CMK (cell line): ENCODE measurements at regions not wholly inside any gene's neighbourhood (a gene's known extent, or its start where the extent isn't known, plus 50 kb on each side); places are given as distances from the start of the nearest gene placed in this dataset.
A peak's percentile ranks its signal among the peaks of the same experiment; 100 is the strongest.
"Not testable (repeated sequence)": the region's sequence is repeated elsewhere in the genome, so short reads cannot be mapped to it uniquely, and the experiment has no call there.

ENCODE experiments used
- DNase-seq: peaks from one replicate; pipeline ENCODE4 v3.0.0-alpha.2; 2010; ENCODE audit warnings: low read depth

GRCh38 chr21:14008436-14008835 lies 202.3 kb downstream of the LIPI start:
- not testable (repeated sequence) for DNase-seq

DNA sequence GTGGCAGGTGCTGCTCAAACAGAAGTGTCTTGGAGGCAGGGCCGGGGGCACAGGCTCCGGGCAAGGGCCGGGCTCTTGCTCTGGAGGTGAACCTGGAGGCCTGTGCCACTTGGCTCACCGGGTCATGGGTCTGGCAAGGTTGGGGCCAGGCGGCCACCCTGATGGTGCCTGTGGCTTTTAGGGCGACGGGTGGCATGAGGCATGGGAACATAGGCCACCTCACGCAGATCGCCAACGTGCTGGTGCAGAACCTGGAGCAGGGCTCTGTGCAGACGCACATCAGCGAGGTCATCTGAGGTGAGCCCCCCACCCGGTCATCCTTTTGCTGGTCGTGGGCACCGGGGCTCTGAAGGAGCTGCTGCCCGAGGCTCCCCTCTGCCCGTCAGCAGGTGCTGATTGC lies 202.7 kb downstream of the LIPI start:
- not testable (repeated sequence) for DNase-seq

DNA sequence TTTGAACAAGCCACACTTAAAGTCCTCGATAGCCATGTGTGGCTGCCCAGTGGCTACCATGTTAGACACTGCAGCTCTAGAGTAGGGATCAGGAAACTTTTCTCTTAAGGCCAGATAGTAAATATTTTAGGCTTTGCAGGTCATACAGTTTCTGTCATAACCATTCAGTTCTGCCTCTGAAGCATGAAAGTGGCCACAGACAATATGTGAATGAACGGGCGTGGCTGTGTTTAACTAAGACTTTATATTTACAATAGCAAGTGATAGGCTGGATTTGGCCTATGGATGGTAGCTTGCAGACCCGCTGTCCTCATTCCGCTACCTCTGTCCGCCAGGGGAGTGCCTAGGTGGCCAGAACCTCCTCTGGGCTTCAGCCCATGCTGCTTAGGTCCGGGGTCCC lies 204.6 kb downstream of the LIPI start:
- DNase-seq = not testable (repeated sequence)

DNA sequence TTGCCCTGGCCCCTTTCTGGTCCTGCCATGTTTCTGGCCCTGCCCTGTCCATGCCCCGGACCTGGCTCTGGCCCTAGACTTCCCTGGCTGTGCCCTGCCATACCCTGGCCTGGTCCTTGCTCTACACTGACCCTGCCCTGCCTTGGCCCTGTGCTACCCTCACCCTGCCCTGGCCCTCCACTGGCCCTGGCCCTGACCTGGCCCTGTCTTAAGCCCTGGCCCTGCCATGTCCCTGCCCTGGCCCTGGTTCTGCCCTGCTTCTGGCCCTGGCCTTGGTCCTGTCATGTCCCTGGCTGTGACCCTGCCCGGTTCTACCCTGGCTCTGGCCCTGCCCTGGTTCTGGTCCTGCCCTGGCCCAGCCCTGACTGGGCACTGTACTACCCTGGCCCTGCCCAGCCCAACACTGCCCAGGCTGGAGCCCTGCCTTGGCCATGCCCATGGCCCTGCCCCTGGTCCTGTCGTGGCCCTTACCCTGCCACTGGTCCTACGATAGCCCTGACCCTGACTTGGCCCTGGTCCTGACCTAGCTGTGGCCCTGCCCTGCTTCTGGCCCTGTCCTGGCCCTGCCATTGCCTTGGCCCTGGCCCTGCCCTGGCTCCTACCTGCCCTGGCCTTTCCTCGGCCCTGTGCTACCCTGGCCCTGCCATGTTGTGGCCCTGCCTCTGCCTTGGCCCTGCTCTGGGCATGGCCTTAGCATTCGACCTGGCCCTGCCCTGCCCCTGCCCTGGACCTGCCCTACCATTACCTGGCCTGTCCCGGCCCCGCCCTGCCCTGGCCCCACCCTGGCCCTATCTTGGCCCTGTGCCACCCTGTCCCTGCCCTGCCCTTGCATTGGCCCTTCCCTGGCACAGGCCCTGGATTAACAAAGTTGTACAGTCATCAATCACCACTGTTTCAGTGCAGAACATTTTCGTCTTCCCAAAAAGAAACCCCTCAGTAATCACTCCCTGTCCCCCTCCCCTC lies 223.5 kb downstream of the LIPI start:
- DNase-seq = not testable (repeated sequence)

DNA sequence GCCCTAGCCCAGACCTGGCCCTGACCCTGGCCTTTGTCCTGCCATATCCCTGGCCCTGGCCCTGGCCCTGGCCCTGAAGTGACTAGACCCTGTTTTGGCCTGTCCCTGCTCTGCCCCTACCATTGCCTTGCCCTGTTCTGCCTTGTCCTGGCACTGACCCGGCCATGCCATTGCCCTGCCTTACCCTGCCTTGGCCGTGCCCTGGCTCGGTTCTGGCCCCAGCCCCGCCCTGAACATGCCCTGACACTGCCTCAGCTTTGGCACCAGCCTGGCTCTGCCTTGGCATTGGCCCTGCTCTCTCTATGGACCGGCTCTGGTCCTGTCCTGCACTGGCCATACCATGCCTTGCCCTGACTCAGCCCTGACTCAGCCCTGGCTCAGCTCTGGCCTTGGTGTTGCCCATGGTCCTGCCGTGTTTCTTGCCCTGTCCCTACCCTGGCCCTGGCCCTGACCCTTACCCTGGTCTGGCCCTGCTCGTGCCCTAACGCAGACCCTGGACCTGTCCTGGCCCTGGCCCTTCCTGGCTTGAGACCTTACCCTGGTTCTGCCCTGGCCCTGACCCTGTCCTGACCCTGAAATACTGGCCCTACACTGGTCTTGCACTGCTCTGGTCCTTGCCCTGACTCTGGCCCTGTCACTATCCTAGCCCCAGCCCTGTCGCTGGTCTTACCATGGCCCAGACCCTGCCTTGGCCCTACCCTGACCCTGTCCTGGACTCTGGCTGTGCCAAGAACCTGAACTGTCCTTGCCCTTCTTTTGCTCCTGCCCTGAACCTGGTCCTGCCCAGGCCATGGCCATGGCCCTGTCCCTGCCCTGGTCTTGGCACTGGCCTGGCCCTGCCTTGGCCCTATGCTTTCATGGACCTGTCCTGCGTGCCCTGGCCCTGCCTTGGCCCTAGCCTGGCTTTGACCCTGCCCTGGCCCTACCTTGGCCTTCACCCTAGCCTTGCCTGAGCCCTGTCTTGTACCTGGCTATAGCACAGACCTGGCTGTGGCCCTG lies 224.6 kb downstream of the LIPI start:
- DNase-seq = not testable (repeated sequence)

DNA sequence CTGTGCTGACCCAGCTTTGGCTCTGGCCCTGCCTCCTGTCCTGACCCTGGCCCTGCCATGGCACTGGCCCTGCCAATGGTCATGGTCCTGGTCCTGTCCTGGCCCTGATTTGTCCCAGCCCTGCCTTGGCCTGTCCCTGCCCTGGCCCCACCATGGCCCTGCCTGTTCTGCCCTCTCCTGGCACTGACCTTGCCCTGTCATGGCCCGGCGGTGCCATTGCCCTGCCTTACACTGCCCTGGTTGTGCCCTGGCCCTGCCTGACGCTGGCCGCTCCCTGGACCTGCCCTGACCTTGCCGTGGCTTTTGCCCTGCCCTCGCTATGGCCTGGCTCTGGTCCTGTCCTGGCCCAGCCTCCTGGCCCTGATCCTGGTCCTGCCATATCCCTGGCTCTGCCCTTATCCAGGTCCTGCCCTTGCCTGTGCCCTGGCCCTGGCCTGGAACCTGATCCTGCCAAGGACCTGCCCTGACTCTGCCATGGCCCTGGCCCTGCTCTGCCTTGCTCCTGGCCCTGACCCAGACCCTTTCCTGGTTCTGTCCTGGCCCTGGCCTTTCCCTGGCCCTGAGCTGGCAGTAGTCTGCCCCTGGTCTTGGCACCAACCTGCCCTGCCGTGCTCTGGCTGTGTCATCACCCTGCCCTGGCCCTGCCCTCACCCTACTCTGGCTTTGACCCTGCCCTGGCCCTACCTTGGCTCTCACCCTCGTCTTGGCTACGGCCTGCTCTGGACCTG lies 225.5 kb downstream of the LIPI start:
- not testable (repeated sequence) for DNase-seq

- not testable (repeated sequence) for DNase-seq
Measured at GRCh38 chr21:13984728-13985127, 226.0 kb downstream of the LIPI start.

DNA sequence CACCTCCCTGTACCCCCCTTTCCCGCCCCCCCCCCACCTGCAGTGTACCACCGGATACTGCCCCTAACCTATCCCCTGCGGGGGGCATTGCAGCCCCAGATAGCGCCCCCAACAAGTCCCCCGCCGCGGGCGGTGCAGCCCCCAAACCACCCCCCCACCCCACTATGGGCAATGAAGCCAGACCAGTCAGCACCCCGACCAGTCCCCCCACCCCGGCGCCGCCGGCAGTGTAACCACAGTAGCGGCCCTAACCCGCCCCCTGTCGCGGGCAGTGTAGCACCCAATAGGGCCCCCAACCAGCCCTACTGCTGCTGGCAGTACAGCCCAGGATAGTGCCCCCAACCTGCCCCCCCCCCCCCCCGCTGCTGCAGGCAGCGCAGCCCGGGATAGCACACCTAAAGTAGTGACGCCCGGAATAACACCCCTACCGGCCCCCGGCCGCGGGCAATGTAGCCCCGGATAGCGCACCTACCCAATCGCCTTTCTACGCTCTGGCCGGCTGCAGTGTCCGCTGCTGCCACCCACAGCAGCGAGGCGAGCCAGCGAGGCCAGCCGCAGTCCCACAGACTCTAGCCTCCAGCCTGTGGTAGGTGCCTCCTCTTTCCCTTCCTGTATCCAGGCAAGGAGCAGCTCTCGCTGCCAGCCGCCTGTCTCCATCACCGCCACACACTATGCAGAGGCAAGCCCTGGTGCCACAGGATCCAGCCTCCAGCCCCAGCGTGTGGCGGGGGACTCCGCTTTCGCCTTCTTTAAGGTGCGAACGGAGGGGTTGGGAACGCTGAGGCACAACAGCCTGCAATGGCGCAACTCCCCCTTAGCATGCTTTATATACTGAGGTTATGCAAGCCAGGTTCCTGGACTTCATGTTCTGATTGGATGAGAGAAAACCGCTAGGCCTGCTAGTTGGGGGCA lies 229.3 kb downstream of the LIPI start:
- DNase-seq = not testable (repeated sequence)

DNA sequence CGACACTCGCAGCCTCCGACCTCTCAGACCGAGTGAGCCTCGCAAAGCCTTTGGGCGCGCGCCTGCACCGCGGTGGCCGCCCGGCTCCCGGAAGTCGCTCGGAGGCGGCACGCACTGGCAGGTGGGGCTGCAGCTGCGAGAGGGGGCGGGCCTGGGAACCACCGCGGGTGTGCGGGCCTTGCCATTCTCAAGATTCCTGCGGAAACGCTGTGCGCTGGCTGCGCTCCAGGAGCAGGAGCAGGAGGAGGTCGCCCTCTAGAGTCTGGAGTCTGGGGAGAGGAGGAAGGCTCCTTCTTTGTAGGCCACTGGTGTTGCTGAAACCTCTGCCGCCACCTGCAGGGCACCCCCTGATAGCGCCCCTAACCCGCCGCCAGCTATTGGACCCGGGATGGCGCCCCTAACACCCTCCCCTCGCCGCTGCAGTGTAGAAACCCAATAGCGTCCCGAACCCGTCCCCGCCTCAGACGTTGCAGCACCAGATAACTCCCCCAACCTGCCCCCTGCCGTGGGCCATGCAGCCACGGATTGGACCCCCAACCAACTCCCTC lies 230.6 kb downstream of the LIPI start:
- DNase-seq = peak; percentile 31

DNA sequence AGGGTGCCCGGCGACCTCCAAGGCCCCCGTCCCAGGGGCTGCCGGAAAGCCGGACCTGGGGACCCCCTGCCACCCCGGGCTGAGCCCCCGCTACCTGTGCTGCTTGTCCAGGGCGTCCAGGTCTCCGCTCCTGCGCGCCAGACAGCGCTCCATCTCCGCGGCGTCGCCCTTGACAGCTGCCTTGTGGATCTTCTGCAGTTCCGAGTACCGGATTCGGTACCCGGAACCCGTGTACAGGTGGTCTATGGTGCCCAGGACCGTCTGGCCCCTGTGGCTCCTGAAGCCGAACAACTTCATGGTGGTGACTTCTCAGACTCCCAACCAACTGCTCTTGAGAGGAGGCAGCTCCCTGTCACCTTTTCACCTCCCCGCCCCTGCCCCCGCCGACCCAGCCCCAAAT lies 231.1 kb downstream of the LIPI start:
- not testable (repeated sequence) for DNase-seq

- DNase-seq = not testable (repeated sequence)
Measured at GRCh38 chr21:13974582-13974981, 236.2 kb downstream of the LIPI start.

- DNase-seq = not testable (repeated sequence)
Measured at GRCh38 chr21:13969853-13970252, 240.9 kb downstream of the LIPI start.

DNA sequence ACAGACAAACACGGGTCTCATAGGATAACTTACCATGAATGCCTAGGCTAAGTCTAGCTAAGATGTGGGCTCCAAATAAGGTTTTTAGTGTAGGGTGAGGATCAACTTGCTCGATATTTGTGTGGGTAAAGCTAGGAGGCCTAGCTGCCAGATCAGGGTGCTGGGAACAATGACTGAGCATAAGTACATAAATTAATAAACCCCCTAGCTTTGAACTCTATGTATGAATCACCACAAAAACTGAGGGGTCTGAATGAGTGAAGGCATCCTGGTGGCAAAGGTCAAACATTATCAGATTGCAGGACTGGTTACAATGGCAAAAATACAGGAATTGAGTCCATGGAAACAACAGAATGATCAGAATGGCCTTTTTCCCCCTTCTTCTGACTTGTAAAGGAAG lies 241.8 kb downstream of the LIPI start:
- not testable (repeated sequence) for DNase-seq

GRCh38 chr21:13963259-13963658 lies 247.5 kb downstream of the LIPI start:
- DNase-seq = not testable (repeated sequence)

GRCh38 chr21:13937236-13937635 lies 273.5 kb downstream of the LIPI start:
- no peak for DNase-seq

- not testable (repeated sequence) for DNase-seq
Measured at GRCh38 chr21:13936033-13936937, 274.5 kb downstream of the LIPI start.

- not testable (repeated sequence) for DNase-seq
Measured at GRCh38 chr21:13935396-13936032, 275.2 kb downstream of the LIPI start.

GRCh38 chr21:13934887-13935342 lies 275.8 kb downstream of the LIPI start:
- not testable (repeated sequence) for DNase-seq
